CD4-positive, alpha-beta T cell treated with Interleukin-6 for 4 hours (primary cell): ENCODE measurements at regions not wholly inside any gene's neighbourhood (a gene's known extent, or its start where the extent isn't known, plus 50 kb on each side); places are given as distances from the start of the nearest gene placed in this dataset.

Experiments
- DNase-seq: peaks from one replicate; pipeline ENCODE4 v3.0.0-alpha.2; 2020; ENCODE audit warnings: mixed read lengths

DNA sequence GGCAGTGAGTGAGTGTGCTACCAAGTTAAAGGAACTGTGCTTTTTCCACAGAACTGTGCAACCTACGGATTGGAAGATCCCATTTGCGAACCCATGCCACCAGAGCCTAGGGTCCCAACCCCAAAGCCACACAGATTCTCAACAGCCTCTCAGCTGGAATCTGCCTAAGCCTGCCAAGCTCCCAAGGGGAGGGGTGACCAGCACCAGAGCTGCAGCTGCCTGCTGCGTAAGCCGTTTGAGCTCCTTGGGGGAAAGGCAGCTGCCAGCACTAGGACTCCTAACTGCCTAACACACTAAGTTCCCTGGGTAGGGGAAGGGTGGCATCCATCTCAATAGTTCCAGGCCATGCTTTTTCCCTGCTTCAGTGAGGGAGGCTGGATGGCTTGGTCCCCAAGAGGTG is 738.1 kb upstream of the PRKX start:
- DNase-seq: no peak

- no peak for DNase-seq
These were observed 736.7 kb upstream of the PRKX start for GRCh38 chrX:4450177-4450576.

GRCh38 chrX:4435905-4436304 is 722.5 kb upstream of the PRKX start:
- no peak for DNase-seq

DNA sequence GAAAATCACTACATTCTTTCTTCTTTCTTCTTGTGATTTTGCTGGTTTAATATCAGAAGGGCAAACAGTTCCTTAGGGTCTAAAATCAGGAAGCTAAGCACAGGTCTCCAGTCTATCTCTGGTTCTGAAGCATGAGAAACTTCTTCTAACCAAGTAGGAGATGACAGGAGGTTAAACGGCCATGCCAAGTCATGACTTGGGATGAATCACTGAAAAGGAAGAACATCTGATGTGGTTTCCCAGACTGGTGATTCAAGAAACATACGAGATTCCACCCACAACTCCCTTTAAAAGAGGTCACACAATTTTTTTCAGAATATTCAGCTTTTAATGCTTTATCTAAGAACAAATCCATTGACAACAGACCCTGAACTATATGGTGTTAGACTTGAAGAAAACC is 684.0 kb upstream of the PRKX start:
- no peak for DNase-seq

DNA sequence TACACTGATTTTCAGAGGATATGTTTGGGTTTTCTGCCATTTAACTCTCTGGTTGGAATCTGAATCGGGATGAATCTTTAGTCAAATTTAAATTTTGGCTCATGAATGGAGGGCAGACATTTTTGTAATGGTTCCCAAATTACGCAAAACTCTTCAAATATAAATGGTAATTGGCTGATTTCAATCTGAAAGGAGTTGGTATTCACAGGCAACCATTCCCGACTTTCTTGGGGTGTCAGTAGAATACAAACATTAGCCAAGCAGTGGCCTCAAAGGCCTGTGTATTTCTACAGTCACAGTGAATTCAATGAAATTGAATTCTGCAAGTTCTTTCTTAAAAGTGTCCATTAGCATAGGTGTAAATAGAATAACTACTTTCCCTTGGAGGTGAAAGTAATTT is 668.8 kb upstream of the PRKX start:
- DNase-seq: no peak

DNA sequence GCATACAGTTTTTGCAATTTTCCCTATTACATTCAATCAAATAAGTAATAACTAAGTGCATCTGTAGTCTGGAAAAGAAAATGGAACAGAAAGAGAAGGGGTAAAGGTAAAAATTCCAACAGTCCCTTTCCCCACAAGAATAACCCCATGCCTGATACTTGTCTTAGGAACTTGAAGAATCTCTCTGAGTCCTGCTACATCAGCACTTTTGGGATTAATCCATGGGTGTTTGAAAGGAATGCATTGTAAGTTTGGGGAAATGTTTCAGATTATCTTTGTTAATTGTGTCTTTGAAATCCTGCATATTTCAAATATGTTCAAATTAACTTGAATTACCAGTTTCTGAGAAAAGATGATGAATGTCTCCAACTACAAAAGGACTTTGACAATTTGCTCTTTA is 667.3 kb upstream of the PRKX start:
- DNase-seq: no peak

- DNase-seq: no peak
These were observed 665.6 kb upstream of the PRKX start for GRCh38 chrX:4379071-4379470.

DNA sequence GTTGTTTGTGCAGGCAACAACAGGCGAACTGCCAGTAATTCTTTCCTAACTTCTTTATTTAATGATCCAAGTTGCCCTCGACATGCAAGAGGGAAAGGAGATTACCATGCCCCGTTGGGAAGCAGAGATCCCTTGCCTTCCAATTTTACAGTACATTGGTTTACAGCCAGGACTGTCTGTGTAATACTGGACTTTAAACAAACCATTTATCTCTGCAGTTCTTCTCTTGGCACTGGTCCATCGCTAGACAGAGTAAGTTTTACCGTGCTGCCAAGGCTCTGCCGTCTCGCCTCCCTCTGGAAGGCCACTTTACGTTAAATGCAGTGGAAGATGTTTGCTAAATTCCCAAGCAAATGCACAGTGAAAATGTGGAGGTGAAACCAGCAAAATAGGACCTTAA is 660.3 kb upstream of the PRKX start:
- no peak for DNase-seq

DNA sequence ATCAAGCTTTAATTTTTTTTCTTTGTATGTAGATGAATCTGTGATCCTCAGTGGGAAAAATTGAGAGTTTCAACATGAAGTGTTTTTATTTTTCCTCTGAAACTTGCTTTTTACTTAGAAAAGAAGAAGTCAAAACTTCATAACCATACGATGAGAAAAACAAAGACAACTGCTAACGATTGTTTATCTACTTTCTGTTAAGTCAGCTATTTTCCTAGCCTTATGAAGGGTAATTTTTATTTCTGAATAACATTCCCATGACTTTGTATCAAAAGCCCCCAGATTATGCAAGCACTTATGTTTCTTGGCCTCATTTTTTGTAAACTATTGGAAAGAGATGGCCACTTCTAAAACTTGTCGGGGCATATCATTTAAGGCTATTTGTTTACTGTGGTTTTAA is 645.1 kb upstream of the PRKX start:
- no peak for DNase-seq

- no peak for DNase-seq
These were observed 609.5 kb upstream of the PRKX start for GRCh38 chrX:4322916-4323315.

DNA sequence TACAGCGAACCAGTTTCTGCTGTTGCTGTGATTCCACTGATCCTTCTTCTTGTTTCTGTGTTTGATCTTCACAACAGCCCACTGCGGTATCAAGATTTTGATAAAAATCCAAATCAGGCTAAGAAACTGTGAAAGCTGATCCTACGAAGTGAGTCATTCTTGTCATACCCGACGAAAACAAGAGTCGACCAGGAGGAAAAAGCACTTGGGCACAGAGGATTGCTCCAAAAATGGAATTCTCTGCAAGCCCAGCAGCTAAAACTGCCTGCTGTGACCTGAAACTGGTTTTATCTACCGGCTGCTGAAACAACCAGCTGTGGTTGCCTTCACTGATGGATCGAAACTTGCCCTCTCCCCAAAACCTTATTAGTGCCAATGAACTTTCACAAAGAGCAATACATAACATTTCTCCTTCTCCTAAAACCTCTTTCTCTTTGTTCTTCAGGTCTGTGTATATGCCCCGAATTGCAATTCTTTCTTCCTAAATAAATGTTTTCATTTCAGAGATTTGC is 607.0 kb upstream of the PRKX start:
- no peak for DNase-seq

GRCh38 chrX:4315891-4316290 is 602.4 kb upstream of the PRKX start:
- no peak for DNase-seq

DNA sequence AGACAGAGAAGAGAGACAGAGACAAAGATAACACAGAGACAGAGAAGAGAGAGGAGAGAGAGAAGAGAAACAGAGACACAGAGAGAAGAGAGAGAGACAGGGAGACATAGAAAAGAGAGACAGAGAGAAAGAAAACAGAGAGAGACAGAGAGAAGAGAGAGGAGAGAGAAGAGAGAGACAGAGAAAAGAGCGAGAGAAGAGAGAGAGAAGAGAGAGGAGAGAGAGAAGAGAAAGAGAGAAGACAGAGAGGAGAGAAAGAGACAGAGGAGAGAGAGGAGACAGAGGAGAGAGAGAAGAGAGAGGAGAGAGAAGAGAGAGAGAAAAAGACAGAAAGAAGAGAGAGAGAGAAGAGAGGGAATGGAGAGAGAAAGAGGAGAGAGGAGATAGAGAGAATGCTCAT is 601.1 kb upstream of the PRKX start:
- no peak for DNase-seq

DNA sequence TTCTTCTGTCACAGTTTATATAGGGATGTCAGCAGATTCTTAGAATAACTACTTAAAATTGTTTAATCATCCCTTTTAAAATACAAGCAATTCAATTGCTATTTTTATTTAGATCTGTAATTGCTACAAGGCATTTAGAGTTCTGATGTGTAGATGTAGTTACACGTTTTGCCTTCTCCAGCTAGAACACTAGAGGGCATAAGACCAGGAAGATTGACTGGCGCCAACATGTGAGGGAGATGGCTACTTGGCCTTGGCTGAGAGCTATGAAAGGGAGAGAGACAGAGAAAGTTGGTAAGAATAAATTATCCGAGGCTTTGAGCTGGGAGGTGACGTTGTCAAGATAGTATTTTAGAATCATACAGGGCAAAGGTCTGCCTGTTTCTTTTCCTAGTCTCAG is 563.7 kb upstream of the PRKX start:
- DNase-seq: no peak

- DNase-seq: no peak
These were observed 555.2 kb upstream of the PRKX start for GRCh38 chrX:4268676-4269075.

DNA sequence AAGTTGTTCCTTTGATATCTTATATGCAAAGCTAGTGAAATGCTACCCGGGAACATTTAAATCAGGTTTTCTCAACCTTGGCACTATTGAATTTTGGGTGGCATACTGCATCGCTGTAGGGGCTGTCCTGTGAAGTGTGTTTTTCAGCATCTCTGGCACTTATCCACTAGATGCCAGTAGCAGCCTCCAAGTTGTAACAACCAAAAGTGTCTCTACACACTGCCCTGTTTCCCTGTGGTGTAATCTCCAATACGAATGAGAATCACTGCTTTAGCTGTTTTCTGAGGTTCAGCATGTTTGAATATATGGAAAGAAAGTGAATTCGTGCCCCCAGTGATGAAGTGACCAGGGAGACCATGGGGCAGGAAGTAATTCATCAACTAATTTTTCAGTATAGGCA is 551.6 kb upstream of the PRKX start:
- DNase-seq: no peak

DNA sequence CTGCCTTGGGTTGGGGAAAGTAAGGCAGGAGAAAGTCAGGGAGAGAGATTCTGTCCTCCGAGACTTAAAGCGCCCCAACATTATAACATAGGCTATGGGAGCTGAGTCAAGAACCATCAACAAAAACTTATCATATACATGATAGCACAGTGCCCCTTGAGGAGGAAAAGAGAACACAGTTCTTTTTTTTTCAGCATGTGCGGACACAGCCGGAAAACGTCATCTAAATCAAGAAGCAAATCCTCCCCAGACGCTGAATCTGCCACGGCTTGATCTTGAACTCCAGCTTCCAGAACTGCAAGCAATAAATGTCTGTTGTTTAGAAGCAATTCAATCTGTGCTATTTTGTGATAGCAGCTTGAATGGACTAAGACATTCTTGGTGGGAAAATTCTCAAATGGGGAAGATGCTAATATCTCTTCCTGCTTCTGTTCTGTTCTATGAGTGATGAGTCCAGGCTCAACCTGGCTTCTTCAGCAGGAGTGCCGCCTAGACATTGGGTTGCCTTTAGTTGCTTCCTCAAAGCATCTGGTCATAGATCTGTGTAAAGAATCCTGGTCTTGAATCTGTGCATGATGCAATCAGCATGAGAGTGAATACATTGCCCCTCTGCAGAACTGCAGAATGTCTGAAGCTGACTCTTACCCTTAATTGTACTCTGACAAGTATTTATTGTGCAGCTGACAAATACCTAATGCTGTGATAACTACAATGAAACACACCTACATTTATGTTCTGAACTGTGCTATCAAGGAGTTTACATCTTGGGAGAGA is 549.8 kb upstream of the PRKX start:
- DNase-seq: no peak

- no peak for DNase-seq
These were observed 539.6 kb upstream of the PRKX start for GRCh38 chrX:4253092-4253491.

- no peak for DNase-seq
These were observed 536.0 kb upstream of the PRKX start for GRCh38 chrX:4249401-4249800.

DNA sequence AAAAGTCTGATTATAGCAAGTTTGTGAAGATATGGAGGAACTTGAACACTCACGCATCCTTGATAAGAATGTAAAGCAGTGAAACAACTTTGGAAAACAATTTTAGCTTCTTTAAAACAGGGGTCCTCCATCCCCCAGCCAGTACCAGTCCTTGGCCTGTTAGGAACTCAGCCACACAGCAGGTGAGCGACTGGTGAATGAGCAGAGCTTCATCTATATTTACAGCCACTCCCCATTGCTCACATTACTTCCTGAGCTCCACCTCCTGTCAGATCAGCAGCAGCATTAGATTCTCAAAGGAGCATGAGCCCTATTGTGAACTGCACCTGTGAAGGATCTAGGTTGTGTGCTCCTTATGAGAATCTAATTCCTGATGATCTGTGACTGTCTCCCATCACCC is 530.3 kb upstream of the PRKX start:
- DNase-seq: no peak

DNA sequence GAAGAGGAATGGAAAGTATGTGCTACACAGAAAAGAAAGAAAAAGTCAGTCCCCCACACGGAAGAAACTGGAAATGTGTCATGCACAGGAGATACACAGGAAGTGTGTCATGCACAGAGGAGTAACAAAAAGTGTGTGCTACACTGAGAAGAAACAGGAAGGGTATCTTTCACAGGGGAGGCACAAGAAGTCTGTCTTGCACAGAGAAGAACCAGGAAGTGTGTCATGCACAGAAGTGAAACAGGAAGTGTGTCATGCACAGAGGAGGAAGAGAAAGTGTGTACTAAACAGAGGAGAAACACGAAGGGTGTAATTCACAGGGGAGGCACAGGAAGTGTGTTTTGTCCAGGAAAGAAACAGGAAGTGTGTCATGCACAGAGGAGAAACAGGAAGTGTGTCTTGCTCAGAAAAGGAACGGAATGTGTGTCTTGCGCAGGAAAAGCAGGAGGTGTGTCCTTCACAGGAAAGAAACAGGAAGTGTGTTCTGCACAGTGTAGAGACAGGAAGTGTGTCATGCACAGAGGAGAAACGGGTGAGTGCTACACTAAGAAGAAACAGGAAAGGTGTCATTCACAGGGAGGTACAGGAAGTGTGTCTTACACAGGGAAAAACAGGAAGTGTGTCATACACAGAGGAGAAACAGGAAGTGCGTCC is 527.2 kb upstream of the PRKX start:
- DNase-seq: no peak

DNA sequence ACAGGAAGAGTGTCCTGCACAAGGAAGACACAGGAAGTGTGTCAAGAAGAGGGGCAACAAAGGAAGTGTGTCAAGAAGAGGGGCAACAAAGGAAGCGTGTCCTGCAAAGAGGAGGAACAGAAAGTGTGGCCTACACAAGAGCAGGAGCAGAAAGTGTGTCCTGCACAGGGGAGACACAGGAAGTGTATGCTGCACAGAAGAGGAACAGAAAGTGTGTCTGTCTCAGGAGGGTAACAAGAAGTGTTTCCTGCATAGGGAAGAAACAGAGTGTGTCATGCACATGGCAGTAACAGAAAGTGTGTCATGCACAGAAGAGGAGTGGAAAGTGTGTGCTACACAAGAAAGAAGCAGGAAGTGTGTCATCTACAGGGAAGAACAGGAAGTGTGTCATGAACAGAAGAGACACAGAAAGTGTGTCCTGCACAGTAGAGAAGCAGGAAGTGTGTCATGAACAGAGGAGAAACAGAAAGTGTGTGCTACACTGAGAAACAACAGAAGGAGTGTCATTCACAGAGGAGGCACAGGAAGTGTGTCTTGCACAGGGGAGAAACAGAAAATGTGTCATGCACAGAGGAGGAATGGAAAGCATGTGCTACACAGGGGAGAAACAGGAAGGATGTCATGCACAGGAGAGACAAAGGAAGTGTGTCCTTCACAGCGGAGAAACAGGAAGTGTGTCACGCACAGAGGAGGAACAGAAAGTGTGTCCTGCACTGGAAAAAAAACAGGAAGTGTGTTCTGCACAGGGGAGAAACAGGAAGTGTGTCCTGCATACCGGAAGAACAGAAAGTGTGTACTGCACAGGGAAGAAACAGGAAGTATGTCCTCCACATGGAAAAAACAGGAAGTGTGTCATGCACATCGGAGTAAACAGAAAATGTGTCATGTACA is 526.4 kb upstream of the PRKX start:
- no peak for DNase-seq

GRCh38 chrX:4238916-4239315 is 525.5 kb upstream of the PRKX start:
- no peak for DNase-seq

- no peak for DNase-seq
These were observed 511.6 kb upstream of the PRKX start for GRCh38 chrX:4225086-4225485.
